AML-193 (cell line): ENCODE measurements at regions not wholly inside any gene's neighbourhood (a gene's known extent, or its start where the extent isn't known, plus 50 kb on each side); places are given as distances from the start of the nearest gene placed in this dataset.

Source experiments
- DNase-seq, 2 experiments: peaks; one replicate each; lab custom pipeline; 2025; lab: John Stamatoyannopoulos, UW

DNA sequence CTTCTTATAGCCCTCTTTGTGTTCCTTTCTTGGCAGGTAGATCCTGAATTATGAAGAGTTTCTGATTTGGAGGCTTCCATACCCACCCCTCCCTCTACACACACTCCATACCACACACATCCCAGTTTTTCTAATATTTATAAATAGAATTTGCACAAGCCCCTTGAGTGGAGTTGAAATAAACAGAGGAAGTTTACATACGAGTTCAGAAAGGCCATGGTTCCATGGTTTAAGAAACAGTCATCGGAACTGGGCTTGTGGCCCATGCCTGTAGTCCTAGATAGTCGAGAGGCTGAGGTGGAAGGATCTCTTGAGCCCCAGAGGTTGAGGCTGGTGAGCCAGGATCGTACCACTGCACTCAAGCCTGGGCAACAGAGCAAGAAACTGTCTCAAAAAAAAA is 62.7 kb upstream of the TANC1 start:
- DNase-seq: no peak

DNA sequence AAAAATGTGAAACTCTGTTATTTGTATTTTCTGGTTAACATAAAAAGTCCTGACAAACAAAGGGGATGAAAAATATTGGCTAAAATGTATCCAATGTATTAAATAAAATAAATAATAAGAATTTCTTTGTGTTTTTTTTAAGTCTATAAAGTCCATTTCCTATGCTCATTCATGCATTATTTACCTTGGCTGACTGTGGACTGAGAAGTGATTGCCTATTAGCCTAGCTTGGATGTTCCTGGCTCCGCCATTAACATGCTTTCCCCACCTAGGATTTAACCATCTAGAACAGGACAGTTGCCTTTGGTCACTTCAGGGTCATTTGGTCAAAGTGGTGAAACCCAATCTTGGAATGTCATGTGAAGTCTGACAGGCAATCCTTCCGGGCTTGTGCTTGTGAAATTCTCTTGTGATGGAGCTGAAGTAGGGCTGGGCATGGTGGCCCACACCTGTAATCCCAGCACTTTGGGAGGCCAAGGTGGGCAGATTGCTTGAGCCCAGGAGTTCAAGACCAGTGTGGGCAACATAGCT is 60.4 kb upstream of the TANC1 start:
- no peak for DNase-seq

DNA sequence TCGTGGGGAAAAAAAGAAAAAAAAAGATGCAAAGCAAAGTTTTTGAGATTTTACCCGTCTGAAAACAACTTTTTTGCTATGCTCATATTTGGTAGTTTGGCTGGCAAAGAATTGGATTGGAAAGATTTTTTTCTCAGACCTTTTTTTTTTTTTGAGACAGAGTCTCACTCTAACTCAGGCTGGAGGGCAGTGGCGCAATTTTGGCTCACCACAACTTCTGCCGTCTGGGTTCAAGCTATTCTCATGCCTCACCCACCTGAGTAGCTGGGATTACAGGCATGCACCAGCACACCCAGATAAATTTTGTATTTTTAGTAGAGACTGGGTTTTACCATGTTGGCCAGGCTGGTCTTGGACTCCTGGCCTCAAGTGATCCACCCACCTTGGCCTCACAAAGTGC is 56.3 kb upstream of the TANC1 start:
- DNase-seq: peak; percentile 40 to 59

GRCh38 chr2:158912765-158913164 is 55.7 kb upstream of the TANC1 start:
- DNase-seq: no peak

- DNase-seq: no peak
These were observed 54.4 kb upstream of the TANC1 start for GRCh38 chr2:158914066-158914465.

DNA sequence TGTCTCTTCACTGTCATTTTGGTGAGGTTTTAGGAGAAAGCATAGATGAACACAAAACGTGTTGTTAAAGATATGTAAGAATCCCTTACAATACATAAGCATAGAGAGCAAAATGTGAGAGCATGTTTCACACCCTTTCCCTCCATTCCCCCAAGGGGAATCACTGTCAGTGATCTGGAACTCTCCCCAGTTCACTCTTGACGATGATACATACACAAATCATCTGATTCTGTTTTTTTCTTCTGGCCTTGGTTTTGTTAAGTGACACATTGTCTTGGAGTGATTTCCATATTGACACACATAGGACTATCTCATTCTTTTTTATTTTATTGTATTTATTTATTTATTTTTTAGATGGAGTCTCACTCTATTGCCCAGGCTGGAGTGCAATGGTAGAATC is 53.7 kb upstream of the TANC1 start:
- no peak for DNase-seq

DNA sequence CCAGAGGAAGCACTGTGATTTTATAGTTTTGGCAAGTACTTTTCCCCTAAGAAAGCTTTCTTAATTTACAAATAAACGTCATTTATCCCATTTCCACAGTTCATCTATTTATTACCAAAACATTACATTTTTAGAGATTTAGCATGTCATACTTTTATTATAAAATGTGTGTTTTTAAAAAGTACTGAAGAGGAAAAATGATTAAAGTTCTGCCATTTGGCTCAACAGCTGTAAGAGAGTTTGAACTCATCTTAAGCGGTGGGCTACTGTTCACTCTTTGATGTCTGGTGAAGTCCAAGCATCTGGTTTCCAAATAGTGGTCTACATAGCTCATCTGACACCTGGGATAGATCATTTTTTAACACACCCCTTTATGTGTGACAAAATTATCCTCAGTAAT is 51.3 kb upstream of the TANC1 start:
- DNase-seq: no peak

DNA sequence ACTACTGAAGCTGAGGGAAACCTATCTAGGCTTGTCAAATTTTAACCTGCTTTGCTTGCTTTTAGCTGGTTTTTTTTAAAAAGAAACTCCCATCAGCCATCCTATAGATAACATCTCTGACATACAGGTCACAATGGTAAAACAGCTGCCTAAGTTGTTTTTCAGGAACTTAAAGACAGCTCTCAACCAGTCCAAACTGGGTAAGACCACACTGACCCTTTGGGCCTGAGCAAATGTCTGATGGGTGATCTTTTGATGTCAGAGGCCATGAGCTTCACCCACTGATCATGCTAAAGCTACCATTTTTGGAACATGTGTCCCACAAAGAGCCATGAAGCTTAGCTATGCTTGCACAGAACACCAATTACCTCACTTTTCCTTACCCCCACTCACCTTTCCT is 50.0 kb upstream of the TANC1 start:
- DNase-seq: no peak
